NCI-H1092 (cell line): ENCODE measurements at regions not wholly inside any gene's neighbourhood (a gene's known extent, or its start where the extent isn't known, plus 50 kb on each side); places are given as distances from the start of the nearest gene placed in this dataset.

Experiments
- DNase-seq: peaks from one replicate; lab custom pipeline; 2025; lab: John Stamatoyannopoulos, UW

- no peak for DNase-seq
These were observed 139.3 kb upstream of the ROBO2 start for GRCh38 chr3:76900596-76900995.

- DNase-seq, result no peak
These were observed 131.7 kb upstream of the ROBO2 start for GRCh38 chr3:76908156-76908555.

- DNase-seq, result no peak
These were observed 127.0 kb upstream of the ROBO2 start for GRCh38 chr3:76912841-76913383.

GRCh38 chr3:76917436-76917835, 122.5 kb upstream of the ROBO2 start:
- no peak for DNase-seq

GRCh38 chr3:76920511-76920910, 119.4 kb upstream of the ROBO2 start:
- DNase-seq, result no peak

GRCh38 chr3:76923485-76923884, 116.4 kb upstream of the ROBO2 start:
- no peak for DNase-seq

GRCh38 chr3:76930712-76931111, 109.2 kb upstream of the ROBO2 start:
- DNase-seq, result no peak

- DNase-seq, result no peak
These were observed 106.7 kb upstream of the ROBO2 start for GRCh38 chr3:76933245-76933644.

GRCh38 chr3:76938962-76939361, 100.9 kb upstream of the ROBO2 start:
- DNase-seq, result no peak

GRCh38 chr3:76940181-76940770, 99.6 kb upstream of the ROBO2 start:
- DNase-seq, result no peak

GRCh38 chr3:76941376-76941775, 98.5 kb upstream of the ROBO2 start:
- DNase-seq, result no peak

- DNase-seq, result no peak
These were observed 97.8 kb upstream of the ROBO2 start for GRCh38 chr3:76942101-76942500.

- DNase-seq, result no peak
These were observed 96.8 kb upstream of the ROBO2 start for GRCh38 chr3:76943058-76943457.

GRCh38 chr3:76943671-76944070, 96.2 kb upstream of the ROBO2 start:
- no peak for DNase-seq

- DNase-seq, result no peak
These were observed 90.9 kb upstream of the ROBO2 start for GRCh38 chr3:76949033-76949432.

- DNase-seq, result no peak
These were observed 90.4 kb upstream of the ROBO2 start for GRCh38 chr3:76949462-76949861.

GRCh38 chr3:76950590-76950989, 89.3 kb upstream of the ROBO2 start:
- DNase-seq, result no peak

GRCh38 chr3:76954412-76954811, 85.5 kb upstream of the ROBO2 start:
- DNase-seq, result no peak

GRCh38 chr3:76958274-76958673, 81.6 kb upstream of the ROBO2 start:
- DNase-seq, result no peak

GRCh38 chr3:76958861-76959260, 81.0 kb upstream of the ROBO2 start:
- DNase-seq, result no peak

GRCh38 chr3:76961284-76961683, 78.6 kb upstream of the ROBO2 start:
- no peak for DNase-seq

- no peak for DNase-seq
These were observed 74.7 kb upstream of the ROBO2 start for GRCh38 chr3:76965122-76965725.

GRCh38 chr3:76969471-76969870, 70.4 kb upstream of the ROBO2 start:
- DNase-seq, result no peak

- no peak for DNase-seq
These were observed 69.8 kb upstream of the ROBO2 start for GRCh38 chr3:76969996-76970615.
